ENCODE measurements at regions not wholly inside any gene's neighbourhood (a gene's known extent, or its start where the extent isn't known, plus 50 kb on each side); places are given as distances from the start of the nearest gene placed in this dataset.
"Not testable (repeated sequence)": the region's sequence is repeated elsewhere in the genome, so short reads cannot be mapped to it uniquely, and the experiment has no call there.

DNA sequence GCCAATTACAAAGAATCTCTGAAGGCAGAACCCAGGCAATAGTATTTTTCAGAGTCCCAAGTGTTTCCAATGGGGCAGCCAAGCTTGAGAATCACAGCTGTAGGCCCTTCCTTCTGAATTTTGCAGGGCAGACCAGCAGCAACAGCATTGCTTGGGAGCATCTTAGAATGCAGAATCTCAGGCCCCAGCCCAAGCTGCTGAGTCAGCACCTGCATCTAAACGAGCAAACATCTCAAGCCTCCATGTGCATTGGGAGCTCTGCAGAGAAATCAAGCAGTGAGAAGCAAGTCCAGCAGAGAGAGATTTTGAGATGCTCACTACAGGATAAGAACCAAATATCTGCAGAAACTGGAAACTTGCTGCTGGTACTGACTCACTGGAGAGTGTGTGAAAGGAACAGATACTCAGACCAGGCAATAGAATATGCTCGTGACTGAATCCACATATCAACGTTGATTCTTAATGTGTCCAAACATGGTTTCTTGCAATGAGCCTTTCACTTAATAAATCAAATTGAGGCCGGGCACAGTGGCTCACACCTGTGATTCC is 81.5 kb upstream of the TNFSF11 start:
- H3K4me2 ChIP-seq (ENCODE audit: low read length), result no peak overlapping the region

DNA sequence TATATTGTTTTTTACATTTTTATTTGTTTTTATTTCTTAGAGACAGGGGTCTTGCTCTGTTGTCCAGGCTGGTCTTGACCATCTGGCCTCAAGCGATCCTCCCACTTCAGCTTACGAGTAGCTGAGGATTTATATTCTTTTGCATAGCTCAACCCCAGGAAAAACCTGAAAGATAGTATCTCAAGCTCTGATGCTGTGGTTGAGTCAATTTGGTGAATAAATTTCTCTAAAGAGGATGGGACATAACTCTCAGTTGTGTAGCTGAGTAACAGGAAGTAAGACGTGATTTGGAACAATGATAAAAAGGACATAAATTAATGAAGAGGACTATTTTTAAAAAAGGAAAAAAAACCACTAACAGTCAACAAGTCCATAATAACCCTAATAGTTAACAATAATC is 79.8 kb upstream of the TNFSF11 start:
- no peaks in the 10 kb centered on the region for H3K79me2 ChIP-seq (ENCODE audit: low read length)
- no peak overlapping the region for H3K4me2 ChIP-seq (ENCODE audit: low read length)
- no peak for TF ChIP-seq EZH2phosphoT487 (IDR thresholded peaks at IDR 0.05; ENCODE audit: low read depth)
- TF ChIP-seq, protein P1, sequence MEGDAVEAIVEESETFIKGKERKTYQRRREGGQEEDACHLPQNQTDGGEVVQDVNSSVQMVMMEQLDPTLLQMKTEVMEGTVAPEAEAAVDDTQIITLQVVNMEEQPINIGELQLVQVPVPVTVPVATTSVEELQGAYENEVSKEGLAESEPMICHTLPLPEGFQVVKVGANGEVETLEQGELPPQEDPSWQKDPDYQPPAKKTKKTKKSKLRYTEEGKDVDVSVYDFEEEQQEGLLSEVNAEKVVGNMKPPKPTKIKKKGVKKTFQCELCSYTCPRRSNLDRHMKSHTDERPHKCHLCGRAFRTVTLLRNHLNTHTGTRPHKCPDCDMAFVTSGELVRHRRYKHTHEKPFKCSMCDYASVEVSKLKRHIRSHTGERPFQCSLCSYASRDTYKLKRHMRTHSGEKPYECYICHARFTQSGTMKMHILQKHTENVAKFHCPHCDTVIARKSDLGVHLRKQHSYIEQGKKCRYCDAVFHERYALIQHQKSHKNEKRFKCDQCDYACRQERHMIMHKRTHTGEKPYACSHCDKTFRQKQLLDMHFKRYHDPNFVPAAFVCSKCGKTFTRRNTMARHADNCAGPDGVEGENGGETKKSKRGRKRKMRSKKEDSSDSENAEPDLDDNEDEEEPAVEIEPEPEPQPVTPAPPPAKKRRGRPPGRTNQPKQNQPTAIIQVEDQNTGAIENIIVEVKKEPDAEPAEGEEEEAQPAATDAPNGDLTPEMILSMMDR (IDR thresholded peaks at IDR 0.05; ENCODE audit: low read depth, low read length), result no peak

More for the DNA sequence above, 81.5 kb upstream of the TNFSF11 start:
- Histone ChIP-seq H3K4me1 (ENCODE audit: low read length) (peaks cover 25% of the 10 kb centered on the region), H3K27ac (ENCODE audit: low read length) (no peak overlapping the region), H2AFZ (ENCODE audit: low read depth, low read length) (no peak overlapping the region), H3K9ac (ENCODE audit: low read length) (no peak overlapping the region), H3K27me3 (ENCODE audit: low read depth, low read length) (no peaks in the 10 kb centered on the region), H3K9me3 (ENCODE audit: insufficient read depth, low read length) (no peaks in the 10 kb centered on the region), H3K79me2 (ENCODE audit: low read length) (no peaks in the 10 kb centered on the region), H3K4me3 (ENCODE audit: low read length) (no peak overlapping the region), H3K36me3 (replicated peaks; ENCODE audit: low read depth, low read length) (no peaks in the 10 kb centered on the region), H4K20me1 (ENCODE audit: insufficient read depth, low read length) (no peaks in the 10 kb centered on the region)
- TF ChIP-seq EZH2phosphoT487 (IDR thresholded peaks at IDR 0.05; ENCODE audit: low read depth), result no peak
- TF ChIP-seq, protein P1 (IDR thresholded peaks at IDR 0.05; ENCODE audit: low read depth, low read length), result no peak

DNA sequence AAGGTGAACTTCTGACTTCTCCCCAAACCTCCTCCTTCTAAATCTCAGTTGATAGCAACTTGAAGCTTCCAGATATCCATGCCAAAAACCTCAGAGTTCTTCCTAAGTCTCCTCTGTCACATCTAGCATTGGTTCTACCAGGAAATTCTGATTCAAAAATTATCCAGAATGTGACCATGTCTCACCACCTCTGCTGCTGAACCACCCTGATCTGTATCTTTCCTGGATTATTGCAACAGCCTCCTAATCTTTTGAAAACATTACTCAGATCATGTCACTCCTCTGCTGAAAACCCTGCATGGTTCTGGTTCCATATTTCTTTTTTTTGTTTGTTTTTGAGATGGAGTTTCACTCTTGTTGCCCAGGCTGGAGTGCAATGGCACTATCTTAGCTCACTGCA is 78.7 kb upstream of the TNFSF11 start:
- Histone ChIP-seq H3K9ac (ENCODE audit: low read length) (no peak overlapping the region), H3K9me3 (ENCODE audit: insufficient read depth, low read length) (no peaks in the 10 kb centered on the region), H3K4me2 (ENCODE audit: low read length) (no peak overlapping the region), H3K27me3 (ENCODE audit: low read depth, low read length) (peaks cover 4% of the 10 kb centered on the region; the same call in 1 of the 2 replicates), H3K4me1 (ENCODE audit: low read length) (peaks cover 39% of the 10 kb centered on the region), H3K4me3 (ENCODE audit: low read length) (no peak overlapping the region), H3K79me2 (ENCODE audit: low read length) (no peaks in the 10 kb centered on the region), H3K36me3 (replicated peaks; ENCODE audit: low read depth, low read length) (no peaks in the 10 kb centered on the region), H4K20me1 (ENCODE audit: insufficient read depth, low read length) (no peaks in the 10 kb centered on the region), H3K27ac (ENCODE audit: low read length) (no peak overlapping the region), H2AFZ (ENCODE audit: low read depth, low read length) (no peak overlapping the region)
- TF ChIP-seq EZH2phosphoT487 (IDR thresholded peaks at IDR 0.05; ENCODE audit: low read depth), result no peak
- TF ChIP-seq, protein P1 (IDR thresholded peaks at IDR 0.05; ENCODE audit: low read depth, low read length), result no peak

More for the DNA sequence above, 79.8 kb upstream of the TNFSF11 start:
- no peak overlapping the region for H3K9ac ChIP-seq (ENCODE audit: low read length)
- H3K27me3 ChIP-seq (ENCODE audit: low read depth, low read length), result no peaks in the 10 kb centered on the region
- no peak overlapping the region for H2AFZ ChIP-seq (ENCODE audit: low read depth, low read length)
- no peak overlapping the region for H3K4me3 ChIP-seq (ENCODE audit: low read length)
- H3K36me3 ChIP-seq (replicated peaks; ENCODE audit: low read depth, low read length), result no peaks in the 10 kb centered on the region
- peaks cover 39% of the 10 kb centered on the region for H3K4me1 ChIP-seq (ENCODE audit: low read length)
- no peak overlapping the region for H3K27ac ChIP-seq (ENCODE audit: low read length)
- no peaks in the 10 kb centered on the region for H3K9me3 ChIP-seq (ENCODE audit: insufficient read depth, low read length)
- H4K20me1 ChIP-seq (ENCODE audit: insufficient read depth, low read length), result no peaks in the 10 kb centered on the region

DNA sequence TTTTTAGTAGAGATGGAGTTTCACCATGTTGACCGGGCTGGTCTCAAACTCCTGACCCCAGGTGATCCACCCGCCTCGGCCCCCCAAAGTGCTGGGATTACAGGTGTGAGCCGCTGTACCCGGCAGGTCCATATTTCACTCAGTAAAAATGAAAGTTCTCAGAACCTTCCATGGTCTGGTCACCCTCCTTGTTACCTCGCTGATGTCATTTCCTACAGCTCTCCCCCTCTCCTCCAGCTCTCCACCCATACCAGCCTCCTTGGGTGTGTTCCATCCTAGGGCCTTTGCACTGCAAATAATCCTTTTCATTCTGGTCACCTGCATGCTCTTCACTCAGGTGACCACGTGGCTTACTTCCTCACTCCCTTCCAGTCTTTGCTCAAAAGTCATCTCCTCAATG is 78.2 kb upstream of the TNFSF11 start:
- Histone ChIP-seq H3K4me1 (ENCODE audit: low read length) (peaks cover 39% of the 10 kb centered on the region), H3K79me2 (ENCODE audit: low read length) (no peaks in the 10 kb centered on the region), H3K4me3 (ENCODE audit: low read length) (no peak overlapping the region), H3K27me3 (ENCODE audit: low read depth, low read length) (peaks cover 4% of the 10 kb centered on the region; the same call in 1 of the 2 replicates), H3K4me2 (ENCODE audit: low read length) (0 out of 2 replicates have a peak overlapping the region, but pooled peaks have one; percentile 11), H3K9me3 (ENCODE audit: insufficient read depth, low read length) (no peaks in the 10 kb centered on the region), H3K9ac (ENCODE audit: low read length) (no peak overlapping the region), H3K27ac (ENCODE audit: low read length) (no peak overlapping the region), H2AFZ (ENCODE audit: low read depth, low read length) (no peak overlapping the region), H4K20me1 (ENCODE audit: insufficient read depth, low read length) (no peaks in the 10 kb centered on the region), H3K36me3 (replicated peaks; ENCODE audit: low read depth, low read length) (no peaks in the 10 kb centered on the region)
- TF ChIP-seq EZH2phosphoT487 (IDR thresholded peaks at IDR 0.05; ENCODE audit: low read depth), result no peak
- TF ChIP-seq, protein P1 (IDR thresholded peaks at IDR 0.05; ENCODE audit: low read depth, low read length), result no peak

DNA sequence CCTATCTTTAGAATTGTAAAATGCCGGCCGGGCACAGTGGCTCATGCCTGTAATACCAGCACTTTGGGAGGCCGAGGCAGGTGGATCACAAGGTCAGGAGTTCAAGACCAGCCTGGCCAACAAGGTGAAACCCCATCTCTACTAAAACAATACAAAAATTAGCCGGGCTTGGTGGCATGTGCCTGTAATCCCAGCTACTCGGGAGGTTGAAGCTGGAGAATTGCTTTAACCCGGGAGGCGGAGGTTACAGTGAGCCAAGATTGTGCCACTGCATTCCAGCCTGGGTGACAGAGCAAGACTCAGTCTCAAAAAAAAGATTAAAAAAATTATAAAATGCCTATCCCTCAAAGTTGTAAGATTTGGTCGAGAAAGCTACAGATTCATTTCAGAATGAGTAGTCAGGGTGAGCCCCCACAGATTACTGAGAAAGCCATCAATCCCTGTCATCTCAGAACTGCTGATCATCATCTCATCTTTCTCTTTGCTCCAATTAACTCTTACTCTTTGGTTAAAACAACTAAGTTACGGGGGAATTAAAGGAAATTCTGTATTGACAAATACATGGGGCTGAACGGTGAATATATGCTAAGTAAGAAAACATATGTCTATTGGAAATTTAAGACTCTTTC is 76.9 kb upstream of the TNFSF11 start:
- not testable (repeated sequence) for H3K9me3 ChIP-seq (ENCODE audit: insufficient read depth, low read length); H3K9ac ChIP-seq (ENCODE audit: low read length); H3K36me3 ChIP-seq (replicated peaks; ENCODE audit: low read depth, low read length); H3K27me3 ChIP-seq (ENCODE audit: low read depth, low read length); H2AFZ ChIP-seq (ENCODE audit: low read depth, low read length); H4K20me1 ChIP-seq (ENCODE audit: insufficient read depth, low read length); H3K79me2 ChIP-seq (ENCODE audit: low read length)
- peak overlapping the region; percentile 55 for H3K4me2 ChIP-seq (ENCODE audit: low read length)
- H3K4me1 ChIP-seq (ENCODE audit: low read length), result peaks cover 39% of the 10 kb centered on the region
- peak overlapping the region; percentile 24 for H3K27ac ChIP-seq (ENCODE audit: low read length)
- peak overlapping the region; percentile 16 for H3K4me3 ChIP-seq (ENCODE audit: low read length)

All from OCI-LY3 (cell line).